Suprapubic skin (tissue), 4 donors: ENCODE measurements at regions not wholly inside any gene's neighbourhood (a gene's known extent, or its start where the extent isn't known, plus 50 kb on each side); places are given as distances from the start of the nearest gene placed in this dataset.

Experiments used
- DNase-seq, 2 donors: peaks; one replicate each; pipeline ENCODE4 v3.0.0-alpha.2; 2019; ENCODE audit warnings: low spot score in 2 of 2
- H3K27ac ChIP-seq: fragments of 200-600 bp; sonication (generic); one replicate; pipeline ENCODE4 v1.5.1; 2019
- H3K27me3 ChIP-seq: fragments of 200-600 bp; sonication (generic); one replicate; pipeline ENCODE4 v1.5.1; 2019
- H3K36me3 ChIP-seq: fragments of 200-600 bp; sonication (generic); one replicate; pipeline ENCODE4 v1.5.1; 2019
- H3K4me1 ChIP-seq: fragments of 200-600 bp; sonication (generic); one replicate; pipeline ENCODE4 v1.5.1; 2019
- H3K4me3 ChIP-seq: fragments of 200-600 bp; sonication (generic); one replicate; pipeline ENCODE4 v1.5.1; 2019; ENCODE audit warnings: mild to moderate bottlenecking
- H3K9me3 ChIP-seq: fragments of 200-600 bp; sonication (generic); one replicate; pipeline ENCODE4 v1.5.1; 2019
- CTCF ChIP-seq, 2 donors: fragments of 200-600 bp in 1 of 2; fragments of 450-650 bp in 1 of 2; sonication (generic) in 1 of 2; IDR thresholded peaks; one replicate each; pipeline ENCODE4 v1.5.1; 2016 to 2019; ENCODE audit warnings: antibody characterized with exemption in 2 of 2, mild to moderate bottlenecking in 1 of 2, moderate library complexity in 1 of 2
- EP300 ChIP-seq: sonication (generic); formaldehyde crosslinking; IDR thresholded peaks from one replicate; pipeline ENCODE4 v1.6.1; 2017; ENCODE audit warnings: antibody characterized with exemption
- POLR2A ChIP-seq, 2 donors: fragments of 450-650 bp; IDR thresholded peaks; one replicate each; pipeline ENCODE4 v1.6.1; 2017; ENCODE audit warnings: antibody characterized with exemption in 2 of 2, mild to moderate bottlenecking in 2 of 2, moderate library complexity in 2 of 2
- POLR2AphosphoS5 ChIP-seq, 3 donors: sonication (generic); formaldehyde crosslinking; IDR thresholded peaks; one replicate each; pipeline ENCODE4 v1.6.1; 2017; ENCODE audit warnings: antibody characterized with exemption in 3 of 3
- WGBS: methylation state at CpG from one replicate; pipeline ENCODE4 v1.1.5; 2018; 5-methylcytosine and 5-hydroxymethylcytosine counted together

GRCh38 chr6:147911057-147911456 lies 402.6 kb downstream of the SAMD5 start:
- Histone ChIP-seq H3K36me3 (no peaks in the 10 kb centered on the region), H3K27ac (no peak overlapping the region)

GRCh38 chr6:147911686-147912085 lies 403.2 kb downstream of the SAMD5 start:
- 84% methylated on average over 2 of the region's 2 CpGs for WGBS
- no peaks in the 10 kb centered on the region for H3K36me3 ChIP-seq

More at GRCh38 chr6:147911057-147911456, 402.6 kb downstream of the SAMD5 start:
- H3K9me3 ChIP-seq: no peaks in the 10 kb centered on the region
- no peaks in the 10 kb centered on the region for H3K27me3 ChIP-seq
- TF ChIP-seq EP300 (no peak), CTCF (IDR thresholded peaks at IDR 0.05) (no peak), POLR2AphosphoS5 (IDR thresholded peaks at IDR 0.05) (no peak), POLR2A (IDR thresholded peaks at IDR 0.05) (no peak)
- no peaks in the 10 kb centered on the region for H3K4me1 ChIP-seq
- WGBS: 98% methylated on average over 3 of the region's 3 CpGs
- no peak overlapping the region for H3K4me3 ChIP-seq
- no peak for DNase-seq

GRCh38 chr6:147922799-147923198 lies 414.3 kb downstream of the SAMD5 start:
- no peak for DNase-seq
- Histone ChIP-seq H3K36me3 (no peaks in the 10 kb centered on the region), H3K4me1 (no peaks in the 10 kb centered on the region), H3K9me3 (peaks cover 9% of the 10 kb centered on the region), H3K4me3 (no peak overlapping the region), H3K27me3 (no peaks in the 10 kb centered on the region), H3K27ac (no peak overlapping the region)
- no peak for TF ChIP-seq POLR2AphosphoS5 (IDR thresholded peaks at IDR 0.05)
- TF ChIP-seq CTCF (IDR thresholded peaks at IDR 0.05): no peak
- no peak for TF ChIP-seq EP300
- no peak for TF ChIP-seq POLR2A (IDR thresholded peaks at IDR 0.05)
- 72% methylated on average over 7 of the region's 7 CpGs for WGBS

More at GRCh38 chr6:147911686-147912085, 403.2 kb downstream of the SAMD5 start:
- no peak for DNase-seq
- no peaks in the 10 kb centered on the region for H3K9me3 ChIP-seq
- TF ChIP-seq POLR2AphosphoS5 (IDR thresholded peaks at IDR 0.05) (no peak), CTCF (IDR thresholded peaks at IDR 0.05) (no peak), EP300 (no peak), POLR2A (IDR thresholded peaks at IDR 0.05) (no peak)
- H3K4me1 ChIP-seq: no peaks in the 10 kb centered on the region
- no peak overlapping the region for H3K4me3 ChIP-seq
- H3K27me3 ChIP-seq: no peaks in the 10 kb centered on the region
- no peak overlapping the region for H3K27ac ChIP-seq

- no peak for DNase-seq
- H3K4me3 ChIP-seq: no peak overlapping the region
- peaks cover 9% of the 10 kb centered on the region for H3K9me3 ChIP-seq
- TF ChIP-seq CTCF (IDR thresholded peaks at IDR 0.05) (no peak), POLR2A (IDR thresholded peaks at IDR 0.05) (no peak), POLR2AphosphoS5 (IDR thresholded peaks at IDR 0.05) (no peak), EP300 (no peak)
- no peaks in the 10 kb centered on the region for H3K36me3 ChIP-seq
- H3K27ac ChIP-seq: no peak overlapping the region
- 93% methylated on average over 1 of the region's 1 CpG for WGBS
- H3K4me1 ChIP-seq: no peaks in the 10 kb centered on the region
- H3K27me3 ChIP-seq: no peaks in the 10 kb centered on the region
These were observed 416.1 kb downstream of the SAMD5 start for GRCh38 chr6:147924598-147924997.

- Histone ChIP-seq H3K4me3 (no peak overlapping the region), H3K27ac (no peak overlapping the region), H3K9me3 (peaks cover 9% of the 10 kb centered on the region), H3K36me3 (no peaks in the 10 kb centered on the region), H3K27me3 (no peaks in the 10 kb centered on the region), H3K4me1 (no peaks in the 10 kb centered on the region)
- WGBS: 100% methylated on average over 1 of the region's 1 CpG
- TF ChIP-seq POLR2AphosphoS5 (IDR thresholded peaks at IDR 0.05): no peak
- TF ChIP-seq CTCF (IDR thresholded peaks at IDR 0.05): no peak
- TF ChIP-seq POLR2A (IDR thresholded peaks at IDR 0.05): no peak
- no peak for TF ChIP-seq EP300
- no peak for DNase-seq
These were observed 416.8 kb upstream of the SASH1 start for GRCh38 chr6:147925826-147926225.
